ENCODE measurements at regions not wholly inside any gene's neighbourhood (a gene's known extent, or its start where the extent isn't known, plus 50 kb on each side); places are given as distances from the start of the nearest gene placed in this dataset.

- no TSS peak for BruUV-seq (replicated peaks)
- H3K4me3 ChIP-seq (ENCODE audit: low read length), result no peak overlapping the region
- H3K79me2 ChIP-seq (ENCODE audit: low read length), result no peaks in the 10 kb centered on the region
- H2AFZ ChIP-seq (ENCODE audit: low read length), result no peak overlapping the region
- no peak for TF ChIP-seq CTCF (conservative IDR thresholded peaks at IDR 0.05; ENCODE audit: low read depth, low read length)
- TF ChIP-seq EZH2phosphoT487 (IDR thresholded peaks at IDR 0.05; ENCODE audit: borderline replicate concordance, low read length), result no peak
- TF ChIP-seq EZH2 (IDR thresholded peaks at IDR 0.05; ENCODE audit: low read length, unreplicated experiment), result no peak
- H3F3A ChIP-seq (ENCODE audit: low read length, unreplicated experiment), result no peaks in the 10 kb centered on the region
- no peak overlapping the region for H3K9ac ChIP-seq (ENCODE audit: low read length)
- no peaks in the 10 kb centered on the region for H4K20me1 ChIP-seq (ENCODE audit: low read length)
- H3K9me3 ChIP-seq (ENCODE audit: low read length), result no peaks in the 10 kb centered on the region
- no peaks in the 10 kb centered on the region for H3K9me2 ChIP-seq (replicated peaks; ENCODE audit: low read length)
- ChIA-PET POLR2A (ENCODE audit: unreplicated experiment) (no interaction called here), CTCF (no interaction called here)
- H3K27ac ChIP-seq (ENCODE audit: low read length), result no peak overlapping the region
- no peak for DNase-seq
- no peaks in the 10 kb centered on the region for H3K36me3 ChIP-seq (ENCODE audit: low read depth, low read length)
- H3K4me1 ChIP-seq (ENCODE audit: insufficient read depth, low read length), result no peaks in the 10 kb centered on the region
- no peak overlapping the region for H3K4me2 ChIP-seq (ENCODE audit: low read length)
- ATAC-seq, result no peak
- no peaks in the 10 kb centered on the region for H3K27me3 ChIP-seq (ENCODE audit: low read length)
- intact Hi-C loops (cut with micrococcal nuclease), result no loop called here
Measured at GRCh38 chr7:68309271-68309670, 1289.0 kb upstream of the AUTS2 start.

- no peaks in the 10 kb centered on the region for H3K9me3 ChIP-seq (ENCODE audit: low read length)
- H3K9ac ChIP-seq (ENCODE audit: low read length), result no peak overlapping the region
- H3K4me2 ChIP-seq (ENCODE audit: low read length), result no peak overlapping the region
- no TSS peak for BruUV-seq (replicated peaks)
- no peak for ATAC-seq
- intact Hi-C loops (cut with micrococcal nuclease), result no loop called here
- H3K4me3 ChIP-seq (ENCODE audit: low read length), result no peak overlapping the region
- no peak for TF ChIP-seq EZH2phosphoT487 (IDR thresholded peaks at IDR 0.05; ENCODE audit: borderline replicate concordance, low read length)
- TF ChIP-seq EZH2 (IDR thresholded peaks at IDR 0.05; ENCODE audit: low read length, unreplicated experiment), result no peak
- TF ChIP-seq CTCF (conservative IDR thresholded peaks at IDR 0.05; ENCODE audit: low read depth, low read length), result no peak
- H3F3A ChIP-seq (ENCODE audit: low read length, unreplicated experiment), result no peaks in the 10 kb centered on the region
- H2AFZ ChIP-seq (ENCODE audit: low read length), result no peak overlapping the region
- H4K20me1 ChIP-seq (ENCODE audit: low read length), result no peaks in the 10 kb centered on the region
- ChIA-PET CTCF (no interaction called here), POLR2A (ENCODE audit: unreplicated experiment) (no interaction called here)
- no peaks in the 10 kb centered on the region for H3K36me3 ChIP-seq (ENCODE audit: low read depth, low read length)
- no peaks in the 10 kb centered on the region for H3K27me3 ChIP-seq (ENCODE audit: low read length)
- no peak overlapping the region for H3K27ac ChIP-seq (ENCODE audit: low read length)
- no peaks in the 10 kb centered on the region for H3K4me1 ChIP-seq (ENCODE audit: insufficient read depth, low read length)
- no peak for DNase-seq
- H3K9me2 ChIP-seq (replicated peaks; ENCODE audit: low read length), result no peaks in the 10 kb centered on the region
- H3K79me2 ChIP-seq (ENCODE audit: low read length), result no peaks in the 10 kb centered on the region
Measured at GRCh38 chr7:68309806-68310205, 1288.5 kb upstream of the AUTS2 start.

DNA sequence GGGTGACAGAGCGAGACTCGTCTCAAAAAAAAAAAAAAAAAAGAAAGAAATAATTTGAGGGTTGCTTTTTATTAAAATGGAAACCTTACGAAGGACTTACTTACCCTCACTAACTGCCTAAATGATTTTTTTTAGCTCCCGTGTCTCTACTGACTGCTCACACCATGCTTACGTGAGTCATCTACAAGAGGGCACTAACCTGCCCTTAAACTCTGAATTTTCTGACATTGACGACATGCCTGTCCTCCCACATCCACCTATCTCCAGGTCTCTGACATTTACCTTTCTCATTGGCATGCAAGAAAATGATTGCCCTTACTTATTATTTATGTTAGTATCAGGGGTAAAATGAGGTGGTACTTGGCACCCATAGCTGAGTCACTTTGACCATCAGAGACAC, 1286.3 kb upstream of the AUTS2 start:
- no peaks in the 10 kb centered on the region for H3K27me3 ChIP-seq (ENCODE audit: low read length)
- POLR2A ChIA-PET (ENCODE audit: unreplicated experiment), result no interaction called here
- no peak overlapping the region for H2AFZ ChIP-seq (ENCODE audit: low read length)
- no peaks in the 10 kb centered on the region for H3K36me3 ChIP-seq (ENCODE audit: low read depth, low read length)
- H3K4me1 ChIP-seq (ENCODE audit: insufficient read depth, low read length), result no peaks in the 10 kb centered on the region
- intact Hi-C loops (cut with micrococcal nuclease), result no loop called here
- no peak overlapping the region for H3K27ac ChIP-seq (ENCODE audit: low read length)
- no peak overlapping the region for H3K4me3 ChIP-seq (ENCODE audit: low read length)
- no peak for ATAC-seq
- TF ChIP-seq EZH2phosphoT487 (IDR thresholded peaks at IDR 0.05; ENCODE audit: borderline replicate concordance, low read length) (no peak), EZH2 (IDR thresholded peaks at IDR 0.05; ENCODE audit: low read length, unreplicated experiment) (no peak), CTCF (conservative IDR thresholded peaks at IDR 0.05; ENCODE audit: low read depth, low read length) (no peak)
- H3K9ac ChIP-seq (ENCODE audit: low read length), result no peak overlapping the region
- H3F3A ChIP-seq (ENCODE audit: low read length, unreplicated experiment), result no peaks in the 10 kb centered on the region
- H4K20me1 ChIP-seq (ENCODE audit: low read length), result no peaks in the 10 kb centered on the region
- H3K79me2 ChIP-seq (ENCODE audit: low read length), result no peaks in the 10 kb centered on the region
- CTCF ChIA-PET, result interaction anchor here (0.7 kb wide), 1 partner anchor 776 kb away, joined by 12 read pairs; no protein-coding TSS in a partner anchor
- BruUV-seq (replicated peaks), result no TSS peak
- H3K9me3 ChIP-seq (ENCODE audit: low read length), result no peaks in the 10 kb centered on the region; the same call in 1 of the 2 replicates
- H3K4me2 ChIP-seq (ENCODE audit: low read length), result no peak overlapping the region
- H3K9me2 ChIP-seq (replicated peaks; ENCODE audit: low read length), result no peaks in the 10 kb centered on the region
- no peak for DNase-seq
